ENCODE measurements at regions not wholly inside any gene's neighbourhood (a gene's known extent, or its start where the extent isn't known, plus 50 kb on each side); places are given as distances from the start of the nearest gene placed in this dataset.
A peak's percentile ranks its signal among the peaks of the same experiment; 100 is the strongest.

DNA sequence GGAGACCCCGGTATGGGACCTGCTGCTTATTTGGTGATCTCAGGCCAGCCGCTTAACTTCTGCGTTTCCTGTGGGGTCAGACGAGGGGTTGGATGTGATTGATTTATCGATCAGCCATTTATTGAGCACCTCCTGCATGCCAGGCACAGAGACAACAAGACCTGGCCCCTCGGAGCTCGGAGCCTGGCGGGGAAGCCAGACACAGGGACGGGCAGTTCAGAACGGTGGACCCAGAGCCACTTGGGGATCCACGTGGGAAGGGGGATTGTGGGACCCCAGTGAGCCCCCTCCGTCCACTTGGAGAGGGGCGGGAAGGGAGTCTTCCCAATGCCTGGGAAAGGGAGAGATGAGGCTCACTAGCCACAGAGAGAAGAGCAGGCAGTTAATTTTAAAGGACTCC lies 84.7 kb upstream of the CIBAR2 start:
- no peaks in the 10 kb centered on the region for H3K9me3 ChIP-seq
- intact Hi-C loops (cut with DNase I; ENCODE audit: low total_unique reads) = no loop called here
- H3K27ac ChIP-seq = peak overlapping the region; percentile 70 to 73
- no peak for DNase-seq
- no peaks in the 10 kb centered on the region for H3K27me3 ChIP-seq
- TF ChIP-seq, protein P1, sequence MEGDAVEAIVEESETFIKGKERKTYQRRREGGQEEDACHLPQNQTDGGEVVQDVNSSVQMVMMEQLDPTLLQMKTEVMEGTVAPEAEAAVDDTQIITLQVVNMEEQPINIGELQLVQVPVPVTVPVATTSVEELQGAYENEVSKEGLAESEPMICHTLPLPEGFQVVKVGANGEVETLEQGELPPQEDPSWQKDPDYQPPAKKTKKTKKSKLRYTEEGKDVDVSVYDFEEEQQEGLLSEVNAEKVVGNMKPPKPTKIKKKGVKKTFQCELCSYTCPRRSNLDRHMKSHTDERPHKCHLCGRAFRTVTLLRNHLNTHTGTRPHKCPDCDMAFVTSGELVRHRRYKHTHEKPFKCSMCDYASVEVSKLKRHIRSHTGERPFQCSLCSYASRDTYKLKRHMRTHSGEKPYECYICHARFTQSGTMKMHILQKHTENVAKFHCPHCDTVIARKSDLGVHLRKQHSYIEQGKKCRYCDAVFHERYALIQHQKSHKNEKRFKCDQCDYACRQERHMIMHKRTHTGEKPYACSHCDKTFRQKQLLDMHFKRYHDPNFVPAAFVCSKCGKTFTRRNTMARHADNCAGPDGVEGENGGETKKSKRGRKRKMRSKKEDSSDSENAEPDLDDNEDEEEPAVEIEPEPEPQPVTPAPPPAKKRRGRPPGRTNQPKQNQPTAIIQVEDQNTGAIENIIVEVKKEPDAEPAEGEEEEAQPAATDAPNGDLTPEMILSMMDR (IDR thresholded peaks at IDR 0.05) = no peak
- no peak for TF ChIP-seq POLR2A (IDR thresholded peaks at IDR 0.05)
- H3K4me3 ChIP-seq = no peak overlapping the region
- peaks cover 11 to 26% of the 10 kb centered on the region in 2 donors for H3K4me1 ChIP-seq
- no peaks in the 10 kb centered on the region for H3K36me3 ChIP-seq

DNA sequence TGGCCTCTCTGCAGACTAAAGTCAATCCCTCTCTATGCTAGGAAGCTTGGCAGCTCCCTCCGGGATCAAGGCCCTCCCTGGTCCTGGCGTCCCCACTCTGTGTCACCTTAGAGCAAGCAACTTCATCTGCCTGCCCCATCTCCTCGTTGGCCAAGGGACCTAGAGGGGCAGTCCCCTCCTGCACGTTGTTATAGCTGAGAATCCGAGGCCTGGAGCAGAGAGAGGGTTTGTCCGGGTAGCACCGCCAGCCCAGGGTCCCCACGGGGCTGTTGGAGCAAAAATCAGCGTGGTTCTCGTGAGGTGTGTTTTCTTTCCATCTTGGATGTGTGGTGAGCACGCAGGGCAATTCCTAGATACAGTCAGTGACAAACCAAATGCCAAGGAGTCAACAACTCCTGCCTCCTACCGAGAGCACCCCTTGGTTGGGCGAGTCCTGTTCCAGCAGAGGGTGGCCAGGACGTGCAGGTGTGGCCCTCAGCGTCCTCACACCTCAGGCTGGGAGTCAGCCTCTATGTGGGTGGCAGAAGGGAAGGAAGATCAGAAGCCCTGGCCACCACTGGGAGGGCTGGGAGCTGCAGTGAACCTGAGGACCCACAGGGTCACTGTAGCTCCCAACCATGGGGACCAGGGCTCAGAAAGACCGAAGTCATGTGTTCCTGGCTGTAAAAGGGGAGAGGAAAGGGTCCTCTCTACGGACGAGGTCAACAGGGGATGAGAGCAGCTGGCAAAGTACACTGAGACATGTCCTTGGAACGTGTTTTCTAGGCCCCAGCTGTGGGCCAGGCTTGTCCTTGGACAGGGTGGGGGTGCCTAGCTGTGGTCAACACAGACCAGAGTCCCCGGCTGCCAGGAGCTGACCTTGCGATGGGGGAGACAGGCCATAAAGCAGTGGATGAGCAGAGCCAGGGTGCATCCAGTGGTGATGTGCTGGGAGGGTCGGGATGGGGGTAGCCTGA lies 85.6 kb upstream of the CIBAR2 start:
- Histone ChIP-seq H3K9me3 (no peaks in the 10 kb centered on the region), H3K27me3 (no peaks in the 10 kb centered on the region), H3K27ac (peak overlapping the region; percentile 70 to 73), H3K36me3 (no peaks in the 10 kb centered on the region), H3K4me3 (no peak overlapping the region), H3K4me1 (peaks cover 11 to 33% of the 10 kb centered on the region in 2 donors)
- no peak for DNase-seq
- TF ChIP-seq, protein P1 (IDR thresholded peaks at IDR 0.05) = no peak
- TF ChIP-seq POLR2A (IDR thresholded peaks at IDR 0.05) = no peak
- intact Hi-C loops (cut with DNase I; ENCODE audit: low total_unique reads) = no loop called here

DNA sequence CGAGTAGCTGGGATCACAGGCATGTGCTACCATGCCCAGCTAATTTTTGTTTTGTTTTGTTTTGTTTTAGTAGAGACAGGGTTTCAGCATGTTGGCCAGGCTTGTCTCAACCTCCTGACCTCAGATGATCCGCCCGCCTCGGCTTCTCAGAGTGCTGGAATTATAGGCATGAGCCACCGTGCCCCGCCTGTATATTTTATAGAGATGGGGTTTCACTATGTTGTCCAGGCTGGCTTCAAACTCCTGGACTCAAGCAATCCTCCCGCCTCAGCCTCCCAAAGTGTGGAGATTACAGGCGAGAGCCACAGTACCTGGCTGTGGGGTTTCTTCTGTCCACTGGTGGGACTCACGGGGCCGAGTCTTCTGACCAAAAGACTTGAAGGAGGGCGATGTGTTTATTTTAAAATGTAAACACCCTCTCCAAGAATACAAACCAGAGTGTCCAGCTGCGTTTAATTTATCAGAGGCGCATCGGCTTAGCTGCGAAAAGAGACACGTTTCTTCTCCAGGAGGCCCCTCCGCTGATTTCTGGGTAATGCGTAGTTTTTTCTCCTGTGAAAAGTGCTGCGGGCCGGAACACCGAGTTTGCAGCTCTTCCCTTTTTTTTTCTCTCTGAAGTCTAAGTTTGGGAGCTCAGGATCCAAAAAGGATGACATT lies 86.9 kb upstream of the CIBAR2 start:
- no peaks in the 10 kb centered on the region for H3K27me3 ChIP-seq
- H3K4me3 ChIP-seq = no peak overlapping the region
- H3K27ac ChIP-seq = no peak overlapping the region
- no peaks in the 10 kb centered on the region for H3K36me3 ChIP-seq
- no peaks in the 10 kb centered on the region for H3K9me3 ChIP-seq
- TF ChIP-seq POLR2A (IDR thresholded peaks at IDR 0.05) = no peak
- TF ChIP-seq, protein P1 (IDR thresholded peaks at IDR 0.05) = no peak
- no peak for DNase-seq
- intact Hi-C loops (cut with DNase I; ENCODE audit: low total_unique reads) = no loop called here
- peaks cover 11 to 33% of the 10 kb centered on the region in 2 donors for H3K4me1 ChIP-seq

DNA sequence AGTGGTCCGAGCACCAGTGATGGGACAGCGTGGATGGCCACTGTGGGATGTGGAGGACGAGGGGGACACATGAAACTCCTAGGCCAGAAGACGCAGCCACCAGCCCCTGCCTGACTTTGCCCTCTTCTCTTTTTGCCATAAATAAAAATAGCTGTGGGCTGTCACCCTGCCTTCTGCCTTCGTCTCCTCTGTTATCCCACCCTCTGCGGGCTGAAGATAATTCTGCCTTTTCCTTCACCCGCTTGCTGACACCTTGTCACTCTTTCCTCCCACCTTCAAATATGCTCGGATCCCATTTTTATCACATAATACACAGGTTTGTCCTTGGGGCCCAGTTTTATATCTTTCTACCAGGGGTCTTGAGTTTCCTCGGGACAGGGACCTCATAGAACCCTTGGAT lies 87.6 kb upstream of the CIBAR2 start:
- H3K4me1 ChIP-seq = peaks cover 11 to 33% of the 10 kb centered on the region in 2 donors
- no peaks in the 10 kb centered on the region for H3K9me3 ChIP-seq
- no peak for DNase-seq
- H3K27me3 ChIP-seq = no peaks in the 10 kb centered on the region
- intact Hi-C loops (cut with DNase I; ENCODE audit: low total_unique reads) = no loop called here
- H3K4me3 ChIP-seq = no peak overlapping the region
- H3K27ac ChIP-seq = no peak overlapping the region
- H3K36me3 ChIP-seq = no peaks in the 10 kb centered on the region
- TF ChIP-seq, protein P1 (IDR thresholded peaks at IDR 0.05) = no peak
- no peak for TF ChIP-seq POLR2A (IDR thresholded peaks at IDR 0.05)

Measured in uterus (tissue), 3 donors.